ENCODE measurements at regions not wholly inside any gene's neighbourhood (a gene's known extent, or its start where the extent isn't known, plus 50 kb on each side); places are given as distances from the start of the nearest gene placed in this dataset.

DNA sequence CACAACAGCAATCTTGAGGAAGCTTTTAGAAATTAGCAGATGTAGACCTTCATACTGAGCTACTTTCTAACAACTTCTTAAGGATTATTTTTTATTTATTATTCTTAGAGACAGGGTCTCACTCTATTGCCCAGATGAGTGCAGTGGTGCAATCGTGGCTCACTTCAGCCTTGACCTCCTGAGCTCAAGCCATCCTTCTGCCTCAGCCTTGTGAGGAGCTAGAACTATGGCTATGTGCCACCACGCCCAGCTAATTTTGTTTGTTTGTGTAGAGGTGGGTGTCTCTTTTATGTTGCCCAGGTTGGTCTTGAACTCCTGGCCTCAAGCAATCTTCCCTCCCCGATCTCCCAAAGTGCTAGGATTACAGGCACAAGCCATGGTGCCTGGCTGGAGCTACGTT, 200.6 kb downstream of the TSHZ3 start:
- TF ChIP-seq, protein P1, sequence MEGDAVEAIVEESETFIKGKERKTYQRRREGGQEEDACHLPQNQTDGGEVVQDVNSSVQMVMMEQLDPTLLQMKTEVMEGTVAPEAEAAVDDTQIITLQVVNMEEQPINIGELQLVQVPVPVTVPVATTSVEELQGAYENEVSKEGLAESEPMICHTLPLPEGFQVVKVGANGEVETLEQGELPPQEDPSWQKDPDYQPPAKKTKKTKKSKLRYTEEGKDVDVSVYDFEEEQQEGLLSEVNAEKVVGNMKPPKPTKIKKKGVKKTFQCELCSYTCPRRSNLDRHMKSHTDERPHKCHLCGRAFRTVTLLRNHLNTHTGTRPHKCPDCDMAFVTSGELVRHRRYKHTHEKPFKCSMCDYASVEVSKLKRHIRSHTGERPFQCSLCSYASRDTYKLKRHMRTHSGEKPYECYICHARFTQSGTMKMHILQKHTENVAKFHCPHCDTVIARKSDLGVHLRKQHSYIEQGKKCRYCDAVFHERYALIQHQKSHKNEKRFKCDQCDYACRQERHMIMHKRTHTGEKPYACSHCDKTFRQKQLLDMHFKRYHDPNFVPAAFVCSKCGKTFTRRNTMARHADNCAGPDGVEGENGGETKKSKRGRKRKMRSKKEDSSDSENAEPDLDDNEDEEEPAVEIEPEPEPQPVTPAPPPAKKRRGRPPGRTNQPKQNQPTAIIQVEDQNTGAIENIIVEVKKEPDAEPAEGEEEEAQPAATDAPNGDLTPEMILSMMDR (IDR thresholded peaks at IDR 0.05; ENCODE audit: insufficient read depth, low read length) = no peak
- DNase-seq (ENCODE audit: low read depth) = no peak
- no peak overlapping the region for H3K4me3 ChIP-seq (ENCODE audit: low read depth, low read length)

GRCh38 chr19:31147234-31147633, 202.0 kb downstream of the TSHZ3 start:
- H3K4me3 ChIP-seq (ENCODE audit: low read depth, low read length) = no peak overlapping the region
- no peak for DNase-seq (ENCODE audit: low read depth)
- TF ChIP-seq, protein P1 (IDR thresholded peaks at IDR 0.05; ENCODE audit: insufficient read depth, low read length) = no peak

- TF ChIP-seq, protein P1 (IDR thresholded peaks at IDR 0.05; ENCODE audit: insufficient read depth, low read length) = no peak
- H3K4me3 ChIP-seq (ENCODE audit: low read depth, low read length) = no peak overlapping the region
- DNase-seq (ENCODE audit: low read depth) = no peak
Measured at GRCh38 chr19:31146546-31147183, 202.6 kb downstream of the TSHZ3 start.

DNA sequence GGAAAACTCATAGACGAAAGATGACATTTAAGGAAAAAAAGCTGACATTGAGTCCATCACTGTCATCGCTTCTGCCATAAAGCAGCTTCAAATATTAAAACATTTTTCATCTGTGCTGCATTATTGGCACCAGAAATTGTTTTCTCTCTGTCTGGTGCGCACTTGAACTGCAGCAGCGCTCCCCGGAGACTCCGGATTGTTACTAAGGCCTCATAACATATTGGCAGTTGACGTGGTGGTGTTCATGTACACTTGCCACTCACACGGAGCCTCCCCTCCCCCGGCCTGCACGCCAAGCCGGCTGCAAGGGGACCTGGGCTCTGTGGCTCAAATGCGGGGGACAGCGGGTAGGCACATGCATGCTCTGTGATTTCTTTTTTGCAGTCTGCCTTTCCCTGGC, 203.2 kb downstream of the TSHZ3 start:
- H3K4me3 ChIP-seq (ENCODE audit: low read depth, low read length) = no peak overlapping the region
- DNase-seq (ENCODE audit: low read depth) = no peak
- TF ChIP-seq, protein P1 (IDR thresholded peaks at IDR 0.05; ENCODE audit: insufficient read depth, low read length) = no peak

DNA sequence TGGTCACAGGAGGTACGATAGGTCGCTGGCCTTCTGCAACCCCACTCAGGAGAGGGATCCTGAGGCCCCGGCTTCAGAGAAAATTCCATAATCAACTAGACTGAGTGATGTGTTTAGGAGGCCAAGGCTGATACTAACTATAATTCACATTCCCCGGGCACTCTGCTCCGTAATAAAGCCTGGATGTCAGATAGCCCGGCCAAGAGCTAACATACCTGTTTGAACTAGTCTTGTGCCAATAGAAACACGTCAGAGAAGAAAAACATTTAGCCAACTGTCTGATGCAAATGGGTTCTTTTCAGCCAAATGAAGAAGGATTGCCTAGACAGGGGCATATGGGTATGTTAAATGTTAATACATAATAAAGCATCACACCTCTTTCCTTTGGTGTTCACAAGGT, 204.2 kb downstream of the TSHZ3 start:
- no peak for DNase-seq (ENCODE audit: low read depth)

DNA sequence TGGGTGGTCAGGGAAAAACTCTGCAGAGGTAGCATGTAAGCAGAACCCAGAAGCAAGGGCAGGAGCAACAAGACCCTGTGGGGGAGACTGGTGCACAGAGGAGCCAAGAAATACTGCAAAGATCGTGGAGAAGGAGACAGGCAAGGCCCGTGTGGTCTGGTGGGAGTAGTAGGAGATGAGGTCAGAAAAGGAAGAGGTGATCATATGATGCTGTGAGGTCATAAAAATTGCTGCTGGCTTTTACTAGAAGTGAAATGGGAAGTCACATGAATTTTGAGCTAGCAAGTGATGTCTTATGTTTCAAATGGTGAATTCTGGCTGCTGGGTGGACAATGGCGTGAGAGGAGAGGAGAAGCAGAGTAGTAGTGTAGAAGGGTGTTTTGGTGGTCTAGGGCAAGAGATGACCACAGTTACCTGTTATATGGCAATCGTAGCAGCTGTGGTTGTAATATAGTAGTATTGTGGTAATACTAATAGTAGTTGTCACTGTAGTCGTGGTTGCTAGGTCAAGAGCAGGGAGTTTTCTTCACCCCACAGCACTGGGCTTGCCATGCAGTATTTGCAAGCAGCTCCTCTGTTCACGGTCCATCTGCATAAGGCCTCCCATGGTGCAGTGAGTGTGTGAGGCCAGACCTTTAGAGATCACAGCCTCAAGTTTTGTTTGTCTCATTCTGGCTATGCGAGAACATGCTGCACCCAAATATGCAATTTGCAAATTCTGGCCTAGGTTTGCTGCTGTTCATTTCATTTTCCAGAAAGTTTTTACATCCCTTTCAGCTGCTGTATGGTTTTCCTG, 205.0 kb downstream of the TSHZ3 start:
- DNase-seq (ENCODE audit: low read depth) = no peak
- TF ChIP-seq, protein P1 (IDR thresholded peaks at IDR 0.05; ENCODE audit: insufficient read depth, low read length) = no peak
- H3K4me3 ChIP-seq (ENCODE audit: low read depth, low read length) = no peak overlapping the region

More for the DNA sequence above, 204.2 kb downstream of the TSHZ3 start:
- no peak overlapping the region for H3K4me3 ChIP-seq (ENCODE audit: low read depth, low read length)
- TF ChIP-seq, protein P1 (IDR thresholded peaks at IDR 0.05; ENCODE audit: insufficient read depth, low read length) = no peak

All from fibroblast of the aortic adventitia (primary cell).